ENCODE measurements at regions not wholly inside any gene's neighbourhood (a gene's known extent, or its start where the extent isn't known, plus 50 kb on each side); places are given as distances from the start of the nearest gene placed in this dataset.

DNA sequence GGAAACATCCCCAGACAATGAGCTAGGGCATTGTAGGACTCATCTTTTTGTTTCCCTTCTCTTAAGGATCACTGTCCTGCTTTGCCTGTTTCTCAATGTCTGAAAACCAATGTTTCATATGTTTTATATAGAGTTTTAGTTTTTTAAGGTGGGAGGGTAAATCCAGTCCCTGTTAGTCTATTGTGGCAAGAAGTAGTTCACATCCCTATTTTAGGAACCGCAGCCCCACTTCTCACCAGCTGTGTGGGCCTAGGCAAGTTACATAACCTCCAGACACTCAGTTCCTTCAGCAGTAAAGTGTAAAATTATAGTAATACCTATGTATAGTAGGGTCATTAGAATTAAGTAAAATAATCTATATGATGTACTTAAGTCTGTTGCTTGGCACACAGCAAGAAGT is 105.8 kb upstream of the WLS start:
- TF ChIP-seq CTCF (IDR thresholded peaks at IDR 0.05; ENCODE audit: insufficient read depth, low read length, poor library complexity, severe bottlenecking) (no peak), EZH2phosphoT487 (conservative IDR thresholded peaks at IDR 0.05; ENCODE audit: low read length) (no peak)
